Smooth muscle cell of the brain vasculature (primary cell): ENCODE measurements at regions not wholly inside any gene's neighbourhood (a gene's known extent, or its start where the extent isn't known, plus 50 kb on each side); places are given as distances from the start of the nearest gene placed in this dataset.

Source experiments
- DNase-seq: peaks from one replicate; pipeline ENCODE4 v3.0.0-alpha.2; 2012; ENCODE audit warnings: low read depth, low spot score

GRCh38 chr2:74760875-74761630 lies 72.9 kb upstream of the HK2 start:
- no peak for DNase-seq

- DNase-seq: no peak
Measured at GRCh38 chr2:74762789-74763188, 71.1 kb upstream of the HK2 start.

- DNase-seq: no peak
Measured at GRCh38 chr2:74763962-74764428, 69.9 kb upstream of the HK2 start.

GRCh38 chr2:74764429-74765272 lies 69.3 kb upstream of the HK2 start:
- no peak for DNase-seq

- DNase-seq: no peak
Measured at GRCh38 chr2:74766780-74767179, 67.1 kb upstream of the HK2 start.

- no peak for DNase-seq
Measured at GRCh38 chr2:74767618-74768017, 66.3 kb upstream of the HK2 start.

GRCh38 chr2:74768401-74768914 lies 65.5 kb upstream of the HK2 start:
- DNase-seq: no peak

- DNase-seq: peak; percentile 39
Measured at GRCh38 chr2:74772046-74772445, 61.9 kb upstream of the HK2 start.

GRCh38 chr2:74777161-74777900 lies 56.6 kb upstream of the HK2 start:
- DNase-seq: no peak

- DNase-seq: no peak
Measured at GRCh38 chr2:74778381-74779264, 55.3 kb upstream of the HK2 start.

- no peak for DNase-seq
Measured at GRCh38 chr2:74779265-74779558, 54.7 kb upstream of the HK2 start.

GRCh38 chr2:74779587-74780135 lies 54.3 kb upstream of the HK2 start:
- DNase-seq: no peak
